Astrocyte of the cerebellum (primary cell): ENCODE measurements at regions not wholly inside any gene's neighbourhood (a gene's known extent, or its start where the extent isn't known, plus 50 kb on each side); places are given as distances from the start of the nearest gene placed in this dataset.

ENCODE experiments used
- DNase-seq: peaks from one replicate; pipeline ENCODE4 v3.0.0-alpha.2; 2011; ENCODE audit warnings: low read depth
- H3K4me3 ChIP-seq: 2 replicates; pipeline ENCODE4 v1.5.1; 2011; ENCODE audit warnings: mild to moderate bottlenecking, low read depth, low read length, moderate library complexity
- in situ Hi-C: cut with HindIII; loops from 2 replicates; pipeline ENCODE4 v1.10.0; 2017; ENCODE audit warnings: low sequenced_read_pairs
- TF ChIP-seq, protein P1 (sequence below): IDR thresholded peaks from 2 replicates; pipeline ENCODE4 v1.5.1; 2012; ENCODE audit warnings: low read length, low read depth, moderate library complexity, mild to moderate bottlenecking; ENCODE audit errors: missing control alignments

DNA sequence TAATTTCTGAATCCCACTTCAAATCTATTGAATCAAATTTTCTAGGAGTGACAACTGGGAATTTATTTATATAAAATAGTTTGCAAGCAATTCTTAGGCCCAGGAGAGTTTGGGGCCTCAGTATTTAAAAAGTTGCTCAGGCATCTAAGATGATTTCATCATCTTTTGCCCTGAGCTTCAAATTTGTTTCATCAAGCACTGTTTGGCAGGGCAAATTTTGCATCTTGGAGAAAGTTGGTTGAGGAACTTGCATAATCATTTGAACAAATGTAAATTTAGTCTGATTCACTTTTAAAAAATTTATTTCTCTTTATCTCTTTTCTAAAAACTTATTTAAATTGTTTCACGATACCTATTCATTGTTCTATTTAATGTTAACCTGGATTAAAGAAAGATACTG lies 702.8 kb downstream of the SI start:
- in situ Hi-C loops = no loop called here
- no peak overlapping the region for H3K4me3 ChIP-seq
- DNase-seq = no peak
- TF ChIP-seq, protein P1, sequence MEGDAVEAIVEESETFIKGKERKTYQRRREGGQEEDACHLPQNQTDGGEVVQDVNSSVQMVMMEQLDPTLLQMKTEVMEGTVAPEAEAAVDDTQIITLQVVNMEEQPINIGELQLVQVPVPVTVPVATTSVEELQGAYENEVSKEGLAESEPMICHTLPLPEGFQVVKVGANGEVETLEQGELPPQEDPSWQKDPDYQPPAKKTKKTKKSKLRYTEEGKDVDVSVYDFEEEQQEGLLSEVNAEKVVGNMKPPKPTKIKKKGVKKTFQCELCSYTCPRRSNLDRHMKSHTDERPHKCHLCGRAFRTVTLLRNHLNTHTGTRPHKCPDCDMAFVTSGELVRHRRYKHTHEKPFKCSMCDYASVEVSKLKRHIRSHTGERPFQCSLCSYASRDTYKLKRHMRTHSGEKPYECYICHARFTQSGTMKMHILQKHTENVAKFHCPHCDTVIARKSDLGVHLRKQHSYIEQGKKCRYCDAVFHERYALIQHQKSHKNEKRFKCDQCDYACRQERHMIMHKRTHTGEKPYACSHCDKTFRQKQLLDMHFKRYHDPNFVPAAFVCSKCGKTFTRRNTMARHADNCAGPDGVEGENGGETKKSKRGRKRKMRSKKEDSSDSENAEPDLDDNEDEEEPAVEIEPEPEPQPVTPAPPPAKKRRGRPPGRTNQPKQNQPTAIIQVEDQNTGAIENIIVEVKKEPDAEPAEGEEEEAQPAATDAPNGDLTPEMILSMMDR = no peak

DNA sequence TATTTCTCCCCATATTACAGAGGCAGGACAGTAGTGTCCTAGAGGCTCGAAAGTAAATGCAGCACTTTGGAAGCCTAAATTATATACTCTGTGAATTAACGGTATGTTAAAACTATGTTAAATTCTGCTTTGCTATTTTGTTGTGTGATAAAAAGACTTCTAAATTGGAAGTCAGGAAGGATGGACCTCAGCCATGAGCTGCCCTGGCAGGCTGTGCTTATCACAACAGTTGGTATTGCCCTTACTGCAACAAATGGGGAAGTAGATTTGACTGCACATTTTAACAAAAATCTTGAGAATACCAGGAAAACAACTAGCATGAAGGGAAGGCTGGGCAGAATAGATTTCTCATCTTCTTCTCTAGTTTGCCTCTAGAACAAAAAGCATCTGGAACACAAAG lies 706.6 kb downstream of the SI start:
- TF ChIP-seq, protein P1 = no peak
- no peak for DNase-seq
- in situ Hi-C loops = no loop called here
- no peak overlapping the region for H3K4me3 ChIP-seq

DNA sequence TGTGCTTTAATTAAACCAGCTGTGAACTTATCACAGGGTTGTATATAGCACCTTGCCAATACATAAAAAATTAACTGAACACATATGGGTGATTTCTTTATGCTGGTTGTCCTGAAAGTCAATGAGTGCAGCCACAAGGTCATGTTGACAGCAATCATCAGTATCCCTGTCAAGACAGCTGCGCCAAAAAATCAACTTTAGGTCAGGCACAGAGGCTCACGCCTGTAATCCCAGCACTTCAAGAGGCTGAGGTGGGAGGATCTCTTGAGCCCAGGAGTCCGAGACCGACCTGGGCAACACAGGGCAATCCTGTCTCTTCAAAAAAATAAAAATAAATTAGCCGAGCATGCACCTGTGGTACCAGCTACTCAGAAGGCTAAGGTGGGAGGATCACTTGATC lies 707.3 kb downstream of the SI start:
- DNase-seq = no peak
- TF ChIP-seq, protein P1 = no peak
- no peak overlapping the region for H3K4me3 ChIP-seq
- in situ Hi-C loops = no loop called here

DNA sequence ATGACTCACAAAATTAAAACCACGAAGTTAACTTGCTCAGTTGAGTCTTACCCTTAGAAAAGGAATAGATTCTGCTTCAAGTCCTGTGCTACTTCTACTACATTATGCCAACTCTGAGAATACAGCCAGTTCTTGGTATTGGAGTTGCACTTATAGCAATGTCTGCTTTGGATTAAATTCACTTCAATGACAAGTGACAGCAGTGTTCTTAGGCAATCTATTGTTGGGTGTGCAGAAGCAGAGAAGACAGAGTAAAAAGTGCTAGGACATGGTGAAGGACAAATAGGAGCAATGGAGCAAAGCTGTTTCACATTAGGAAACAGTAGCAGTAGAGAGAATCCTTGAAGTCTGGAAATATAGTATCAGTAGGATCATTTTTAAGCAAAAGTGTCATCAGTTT lies 713.1 kb downstream of the SI start:
- H3K4me3 ChIP-seq = no peak overlapping the region
- TF ChIP-seq, protein P1 = no peak
- no peak for DNase-seq
- in situ Hi-C loops = no loop called here

DNA sequence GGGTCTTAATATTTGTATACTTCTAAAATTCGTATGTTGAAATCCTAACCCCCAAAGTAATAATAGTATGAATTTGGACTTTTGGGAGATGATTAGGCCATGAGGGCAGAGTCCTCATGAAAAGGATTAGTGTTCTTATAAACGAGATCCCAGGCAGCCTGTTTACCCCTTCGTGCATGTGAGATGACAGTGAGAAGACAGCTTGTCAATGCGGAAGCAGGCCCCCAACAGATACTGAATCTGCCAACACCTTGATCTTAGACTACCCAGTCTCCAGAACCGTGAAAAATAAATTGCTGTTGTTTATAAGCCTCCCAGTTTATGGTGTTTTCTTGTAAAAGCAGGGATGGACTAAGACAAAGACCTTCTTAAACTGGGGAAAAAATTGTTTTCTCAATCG lies 714.2 kb downstream of the SI start:
- DNase-seq = no peak
- H3K4me3 ChIP-seq = no peak overlapping the region
- TF ChIP-seq, protein P1 = no peak
- in situ Hi-C loops = no loop called here

DNA sequence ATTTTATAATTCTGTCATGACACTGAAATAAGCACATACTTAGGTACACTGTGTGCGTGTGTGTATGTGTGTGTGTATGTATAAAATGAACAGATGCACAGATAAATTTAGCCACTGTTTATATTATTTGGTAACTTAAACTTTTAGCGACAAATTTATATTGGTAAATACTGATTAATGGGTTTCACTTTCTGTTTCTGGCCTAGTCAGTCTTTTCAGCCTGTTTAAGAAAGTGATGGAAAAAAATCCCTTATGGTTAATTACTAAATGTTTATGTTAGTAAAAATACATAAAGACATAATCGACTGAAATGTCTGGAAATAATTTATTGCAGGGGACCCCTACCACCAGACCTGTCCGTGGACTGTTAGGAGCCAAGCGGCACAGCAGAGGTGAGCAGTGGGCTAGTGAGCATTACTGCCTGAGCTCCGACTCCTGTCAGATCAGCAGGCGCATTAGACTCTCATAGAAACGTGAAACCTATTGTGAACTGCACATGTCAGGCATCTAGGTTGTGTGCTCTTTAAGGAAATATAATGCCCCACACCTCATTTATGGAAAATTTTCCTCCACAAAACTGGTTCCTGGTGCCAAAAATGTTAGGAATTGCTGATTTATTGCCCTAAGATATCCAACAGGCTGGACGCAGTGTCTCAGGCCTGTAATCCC lies 717.4 kb downstream of the SI start:
- in situ Hi-C loops = no loop called here
- TF ChIP-seq, protein P1 = no peak
- H3K4me3 ChIP-seq = no peak overlapping the region
- DNase-seq = no peak
